Suppressor macrophage (primary cell): ENCODE measurements at regions not wholly inside any gene's neighbourhood (a gene's known extent, or its start where the extent isn't known, plus 50 kb on each side); places are given as distances from the start of the nearest gene placed in this dataset.

Experiments used
- DNase-seq, 4 experiments: peaks; one replicate each; pipeline ENCODE4 v3.0.0-alpha.2; 2020 to 2022

DNA sequence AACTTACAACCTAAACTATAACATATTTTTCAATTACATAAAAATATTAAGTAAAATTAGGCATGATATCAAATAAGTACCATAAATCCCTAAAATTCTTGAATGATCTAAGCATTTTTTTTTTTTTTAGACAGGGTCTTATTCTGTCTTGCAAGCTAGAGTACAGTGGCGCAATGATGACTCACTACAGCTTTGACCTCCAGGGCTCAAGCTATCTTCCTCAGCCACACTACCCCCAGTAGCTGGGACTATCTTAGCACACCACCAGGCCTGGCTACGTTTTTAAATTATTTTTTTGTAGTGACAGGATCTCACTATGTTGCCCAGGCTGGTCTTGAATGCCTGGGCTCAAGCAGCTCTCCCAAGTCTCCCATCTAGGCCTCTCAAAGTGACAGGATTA, 1042.3 kb downstream of the FSTL5 start:
- no peak for DNase-seq

DNA sequence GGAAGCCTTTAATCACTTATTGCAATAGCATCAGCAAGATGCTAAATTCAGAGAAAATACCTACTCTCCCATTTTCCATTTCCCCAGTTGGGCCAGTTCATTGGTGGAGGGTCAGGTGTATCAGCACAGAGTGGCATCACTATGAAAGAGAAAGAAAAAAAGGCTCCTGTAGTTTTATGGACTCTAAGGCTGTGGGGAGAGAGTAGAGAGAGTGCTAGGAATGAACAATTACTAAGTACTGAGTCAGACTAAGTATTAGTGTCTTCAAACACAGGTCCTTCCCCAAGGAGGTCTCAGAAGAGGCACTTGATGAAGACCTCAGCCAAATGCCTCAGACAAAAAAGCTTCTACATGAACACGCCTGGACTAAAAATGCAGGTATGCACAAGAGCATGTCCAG, 1061.9 kb downstream of the FSTL5 start:
- no peak for DNase-seq

DNA sequence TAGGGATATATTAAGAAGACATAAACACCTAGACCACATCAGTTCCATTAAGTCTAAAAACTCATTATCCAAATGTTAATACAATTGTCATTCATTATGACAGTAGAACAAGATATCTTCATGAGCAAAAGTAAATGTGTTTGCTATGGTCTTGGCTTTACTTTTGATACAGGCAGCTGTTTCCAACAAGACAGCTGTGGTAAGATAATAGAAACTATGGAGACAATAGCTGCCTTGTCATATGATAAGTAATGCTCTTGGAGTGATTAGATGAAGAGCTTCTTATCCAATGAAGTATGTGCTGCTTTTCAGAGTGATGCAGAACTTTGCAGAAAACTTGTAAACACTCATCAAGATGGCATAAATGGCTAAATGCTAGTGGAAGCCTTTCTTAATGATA, 1066.0 kb downstream of the FSTL5 start:
- no peak for DNase-seq

DNA sequence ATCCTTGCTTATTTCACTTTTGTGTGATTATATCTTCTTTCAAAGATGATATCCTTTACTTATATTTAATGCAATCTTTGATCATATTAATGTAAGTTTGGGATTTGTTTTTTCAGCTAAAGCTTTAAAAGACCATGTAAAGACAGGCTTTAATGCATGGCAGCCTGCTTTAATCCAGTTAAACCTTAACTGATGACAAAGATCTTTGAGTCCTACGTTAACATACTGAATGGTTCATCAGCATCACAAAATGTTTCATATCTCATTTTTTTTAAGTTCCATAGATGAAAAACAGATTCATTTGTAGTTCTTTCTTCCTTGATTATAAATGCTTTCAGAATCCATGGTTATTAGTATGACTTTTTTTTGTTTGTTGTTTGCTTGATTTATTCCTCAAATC, 1102.8 kb downstream of the FSTL5 start:
- no peak for DNase-seq
